ENCODE measurements at regions not wholly inside any gene's neighbourhood (a gene's known extent, or its start where the extent isn't known, plus 50 kb on each side); places are given as distances from the start of the nearest gene placed in this dataset.
"Not testable (repeated sequence)": the region's sequence is repeated elsewhere in the genome, so short reads cannot be mapped to it uniquely, and the experiment has no call there.

DNA sequence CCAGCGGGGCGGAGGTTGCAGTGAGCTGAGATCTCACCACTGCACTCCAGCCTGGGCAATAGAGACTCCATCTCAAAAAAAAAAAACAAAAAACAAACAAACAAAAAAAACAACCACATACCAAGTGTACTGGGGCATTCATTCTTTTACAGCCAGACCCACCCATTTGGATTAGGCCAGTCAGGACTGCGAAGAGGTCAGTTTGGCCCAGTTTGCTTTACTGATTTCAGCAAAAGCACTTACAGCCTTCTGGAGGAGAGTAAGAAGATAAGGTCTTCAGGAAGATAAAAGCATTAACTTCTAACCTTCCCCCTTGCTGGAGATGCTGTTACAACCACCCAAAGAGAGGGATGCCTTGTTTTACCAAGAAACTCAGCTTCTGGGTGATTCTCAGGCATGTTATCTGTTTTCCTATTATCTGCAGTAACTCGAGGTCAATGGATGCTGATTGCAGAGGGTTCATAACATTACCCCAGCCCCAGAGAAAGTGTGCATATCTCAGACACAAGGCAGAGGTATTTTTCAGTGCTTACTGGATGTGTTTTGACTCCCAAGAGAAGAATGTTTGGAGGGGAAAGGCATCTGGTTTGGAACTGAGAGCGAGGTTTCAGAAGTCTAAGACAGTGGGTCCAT, 118.9 kb downstream of the RIN2 start:
- Histone ChIP-seq H3K27ac (ENCODE audit: low read depth in 2 of 2, low read length in 1 of 2) (no peak overlapping the region), H3K4me1 (ENCODE audit: control insufficient read depth in 2 of 2, insufficient read depth in 2 of 2, low read length in 1 of 2) (no peaks in the 10 kb centered on the region), H3K4me3 (ENCODE audit: low read depth in 1 of 2, low read length in 2 of 2) (no peak overlapping the region), H3K27me3 (ENCODE audit: control insufficient read depth in 1 of 2, insufficient read depth in 2 of 2, low read length in 2 of 2) (no peaks in the 10 kb centered on the region), H3K9me3 (ENCODE audit: control insufficient read depth in 2 of 2, insufficient read depth in 1 of 2, low read depth in 1 of 2, low read length in 1 of 2) (no peaks in the 10 kb centered on the region), H3K36me3 (ENCODE audit: control insufficient read depth in 2 of 2, insufficient read depth in 2 of 2, low read length in 1 of 2) (peaks cover 0 to 6% of the 10 kb centered on the region in 2 donors)
- 83 to 89% methylated on average over 5 of the region's 5 CpGs for WGBS, 2 donors

GRCh38 chr20:19879874-19880255, 121.8 kb downstream of the RIN2 start:
- WGBS, 2 donors = 93 to 95% methylated on average over 4 of the region's 4 CpGs
- H3K4me1 ChIP-seq (ENCODE audit: control insufficient read depth in 2 of 2, insufficient read depth in 2 of 2, low read length in 1 of 2); H3K27me3 ChIP-seq (ENCODE audit: control insufficient read depth in 1 of 2, insufficient read depth in 2 of 2, low read length in 2 of 2); H3K4me3 ChIP-seq (ENCODE audit: low read depth in 1 of 2, low read length in 2 of 2); H3K27ac ChIP-seq (ENCODE audit: low read depth in 2 of 2, low read length in 1 of 2); H3K36me3 ChIP-seq (ENCODE audit: control insufficient read depth in 2 of 2, insufficient read depth in 2 of 2, low read length in 1 of 2); H3K9me3 ChIP-seq (ENCODE audit: control insufficient read depth in 2 of 2, insufficient read depth in 1 of 2, low read depth in 1 of 2, low read length in 1 of 2): not testable (repeated sequence)

GRCh38 chr20:19880256-19881079, 122.4 kb downstream of the RIN2 start:
- 83 to 86% methylated on average over 10 of the region's 10 CpGs for WGBS, 2 donors
- no peaks in the 10 kb centered on the region for H3K4me1 ChIP-seq (ENCODE audit: control insufficient read depth in 2 of 2, insufficient read depth in 2 of 2, low read length in 1 of 2)
- no peak overlapping the region for H3K4me3 ChIP-seq (ENCODE audit: low read depth in 1 of 2, low read length in 2 of 2)
- H3K36me3 ChIP-seq (ENCODE audit: control insufficient read depth in 2 of 2, insufficient read depth in 2 of 2, low read length in 1 of 2) = peaks cover 0 to 3% of the 10 kb centered on the region in 2 donors
- H3K27ac ChIP-seq (ENCODE audit: low read depth in 2 of 2, low read length in 1 of 2) = peak overlapping the region; percentile 9 to 32
- no peaks in the 10 kb centered on the region for H3K9me3 ChIP-seq (ENCODE audit: control insufficient read depth in 2 of 2, insufficient read depth in 1 of 2, low read depth in 1 of 2, low read length in 1 of 2)
- H3K27me3 ChIP-seq (ENCODE audit: control insufficient read depth in 1 of 2, insufficient read depth in 2 of 2, low read length in 2 of 2) = no peaks in the 10 kb centered on the region

DNA sequence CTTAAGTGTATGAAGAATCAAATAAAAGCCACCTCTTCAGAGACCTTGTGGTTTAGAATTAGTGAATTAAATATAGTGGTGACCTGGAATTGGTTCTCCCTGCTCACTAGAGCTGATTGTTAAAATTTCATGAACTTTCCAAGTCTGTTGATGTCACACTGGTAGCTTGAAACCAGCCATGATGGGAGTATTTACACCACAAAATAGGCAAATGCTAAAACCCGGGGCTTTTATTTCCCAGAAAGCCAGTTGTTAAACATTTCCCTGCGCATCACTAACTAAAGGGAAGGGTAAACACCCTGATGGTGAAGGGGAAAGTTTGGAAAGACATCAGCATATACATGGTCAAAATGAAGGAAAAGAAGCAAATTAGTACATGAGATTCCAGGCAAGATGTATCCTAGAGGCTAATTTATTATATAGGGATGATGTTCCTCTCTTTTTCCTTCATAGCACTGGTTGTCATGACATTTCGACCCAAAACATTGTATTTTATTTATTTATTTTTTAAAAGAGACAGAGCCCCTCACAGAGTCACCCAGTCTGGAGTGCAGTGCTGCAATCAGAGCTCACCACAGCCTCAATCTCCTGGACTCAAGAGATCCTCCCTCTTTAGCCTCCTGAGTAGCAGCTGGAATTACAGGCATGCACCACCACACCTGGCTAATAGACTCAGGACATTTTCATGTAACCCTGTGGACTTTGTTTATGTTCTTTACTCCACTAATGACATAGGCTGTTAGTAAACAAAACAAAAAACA, 123.2 kb downstream of the RIN2 start:
- 89 to 92% methylated on average over 3 of the region's 3 CpGs for whole genome bisulfite sequencing, 2 donors
- H3K27ac ChIP-seq (ENCODE audit: low read depth in 2 of 2, low read length in 1 of 2) = no peak overlapping the region
- H3K27me3 ChIP-seq (ENCODE audit: control insufficient read depth in 1 of 2, insufficient read depth in 2 of 2, low read length in 2 of 2) = no peaks in the 10 kb centered on the region
- no peaks in the 10 kb centered on the region for H3K36me3 ChIP-seq (ENCODE audit: control insufficient read depth in 2 of 2, insufficient read depth in 2 of 2, low read length in 1 of 2)
- peaks cover 4% of the 10 kb centered on the region in 2 donors for H3K4me1 ChIP-seq (ENCODE audit: control insufficient read depth in 2 of 2, insufficient read depth in 2 of 2, low read length in 1 of 2)
- no peak overlapping the region for H3K4me3 ChIP-seq (ENCODE audit: low read depth in 1 of 2, low read length in 2 of 2)
- no peaks in the 10 kb centered on the region for H3K9me3 ChIP-seq (ENCODE audit: control insufficient read depth in 2 of 2, insufficient read depth in 1 of 2, low read depth in 1 of 2, low read length in 1 of 2)

DNA sequence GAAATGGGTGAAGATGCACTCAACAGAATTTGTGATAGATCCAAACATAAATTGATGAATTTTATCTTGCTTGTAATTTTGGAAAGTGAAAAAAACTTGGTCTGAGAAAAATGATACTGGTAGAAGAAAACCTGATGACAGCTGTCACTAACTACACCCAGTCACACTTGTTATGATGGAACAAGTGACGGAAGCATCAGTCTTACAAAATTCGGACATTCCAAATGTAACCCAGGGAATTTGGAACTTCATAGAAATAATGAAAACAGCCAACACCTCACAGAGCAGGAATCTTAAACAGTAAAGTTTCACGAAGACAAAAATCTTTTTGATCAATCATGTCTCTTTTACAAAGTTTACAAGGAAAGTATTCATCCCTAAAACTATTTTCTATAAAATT, 123.9 kb downstream of the RIN2 start:
- H3K9me3 ChIP-seq (ENCODE audit: control insufficient read depth in 2 of 2, insufficient read depth in 1 of 2, low read depth in 1 of 2, low read length in 1 of 2) = no peaks in the 10 kb centered on the region
- H3K4me3 ChIP-seq (ENCODE audit: low read depth in 1 of 2, low read length in 2 of 2) = no peak overlapping the region
- H3K36me3 ChIP-seq (ENCODE audit: control insufficient read depth in 2 of 2, insufficient read depth in 2 of 2, low read length in 1 of 2) = no peaks in the 10 kb centered on the region
- 80 to 93% methylated on average over 3 of the region's 3 CpGs for WGBS, 2 donors
- no peaks in the 10 kb centered on the region for H3K27me3 ChIP-seq (ENCODE audit: control insufficient read depth in 1 of 2, insufficient read depth in 2 of 2, low read length in 2 of 2)
- peaks cover 4% of the 10 kb centered on the region in 2 donors for H3K4me1 ChIP-seq (ENCODE audit: control insufficient read depth in 2 of 2, insufficient read depth in 2 of 2, low read length in 1 of 2)
- no peak overlapping the region for H3K27ac ChIP-seq (ENCODE audit: low read depth in 2 of 2, low read length in 1 of 2)

DNA sequence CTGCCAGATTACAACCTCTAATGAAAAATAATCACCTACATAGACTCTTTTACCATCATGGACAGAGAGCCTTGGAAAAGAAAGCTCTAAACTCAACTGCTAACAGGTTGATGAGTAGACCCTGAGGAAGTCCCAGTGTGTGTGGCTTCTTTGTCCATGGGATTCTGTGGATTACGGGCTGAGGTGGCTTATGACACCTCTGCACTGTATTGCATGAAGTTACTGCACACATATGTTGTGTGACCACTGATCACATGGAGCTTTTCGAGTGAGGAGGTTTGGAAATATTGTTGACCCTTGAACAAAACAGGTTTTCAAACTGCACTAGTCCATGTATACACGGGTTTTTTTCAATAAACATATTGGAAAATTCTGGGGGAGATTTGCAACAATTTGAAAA, 124.4 kb downstream of the RIN2 start:
- H3K4me1 ChIP-seq (ENCODE audit: control insufficient read depth in 2 of 2, insufficient read depth in 2 of 2, low read length in 1 of 2) = peaks cover 4% of the 10 kb centered on the region in 2 donors
- WGBS, 2 donors = 82 to 93% methylated on average over 3 of the region's 3 CpGs
- H3K4me3 ChIP-seq (ENCODE audit: low read depth in 1 of 2, low read length in 2 of 2) = no peak overlapping the region

DNA sequence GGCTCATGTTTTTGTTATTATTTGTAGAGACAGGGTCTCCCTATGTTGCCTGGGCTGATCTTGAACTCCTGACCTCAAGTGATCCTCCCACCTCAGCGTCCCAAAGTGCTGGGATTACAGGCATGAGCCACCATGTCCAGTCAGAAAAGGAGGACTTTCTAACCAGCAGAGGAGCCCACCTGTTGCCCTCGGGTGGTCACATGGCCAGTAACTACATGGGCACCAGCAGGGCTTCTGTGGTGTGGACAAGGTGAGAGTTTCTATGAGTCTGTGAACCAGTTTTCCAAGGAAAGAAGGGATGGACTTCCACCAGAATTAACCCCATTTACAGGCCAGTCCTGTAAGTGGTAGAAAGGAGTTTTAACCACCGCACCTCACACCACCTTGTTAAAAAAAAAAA, 125.4 kb downstream of the RIN2 start:
- peaks cover 4 to 10% of the 10 kb centered on the region in 2 donors for H3K4me1 ChIP-seq (ENCODE audit: control insufficient read depth in 2 of 2, insufficient read depth in 2 of 2, low read length in 1 of 2)
- 90 to 92% methylated on average over 3 of the region's 3 CpGs for WGBS, 2 donors

More for the DNA sequence above, 124.4 kb downstream of the RIN2 start:
- no peaks in the 10 kb centered on the region for H3K27me3 ChIP-seq (ENCODE audit: control insufficient read depth in 1 of 2, insufficient read depth in 2 of 2, low read length in 2 of 2)
- H3K36me3 ChIP-seq (ENCODE audit: control insufficient read depth in 2 of 2, insufficient read depth in 2 of 2, low read length in 1 of 2) = no peaks in the 10 kb centered on the region
- no peaks in the 10 kb centered on the region for H3K9me3 ChIP-seq (ENCODE audit: control insufficient read depth in 2 of 2, insufficient read depth in 1 of 2, low read depth in 1 of 2, low read length in 1 of 2)
- H3K27ac ChIP-seq (ENCODE audit: low read depth in 2 of 2, low read length in 1 of 2) = no peak overlapping the region

DNA sequence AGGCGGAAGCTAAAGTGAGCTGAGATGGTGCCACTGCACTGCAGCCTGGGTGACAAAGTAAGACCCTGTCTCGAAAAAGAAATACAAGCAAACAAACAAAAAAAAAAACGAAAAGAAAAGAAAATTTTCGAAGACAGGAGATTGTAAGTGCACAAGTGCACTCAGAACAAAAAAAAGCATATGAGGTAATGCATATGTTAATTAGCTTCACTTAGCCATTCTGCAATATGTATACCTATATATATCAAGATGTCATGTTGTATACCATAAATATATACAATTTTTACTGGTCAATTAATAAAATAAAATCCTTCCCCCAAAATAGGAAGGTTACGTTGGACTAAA, 127.5 kb downstream of the RIN2 start:
- 29 to 56% methylated on average over 5 of the region's 5 CpGs for WGBS, 2 donors

More for the DNA sequence above, 125.4 kb downstream of the RIN2 start:
- Histone ChIP-seq H3K27me3 (ENCODE audit: control insufficient read depth in 1 of 2, insufficient read depth in 2 of 2, low read length in 2 of 2) (no peaks in the 10 kb centered on the region), H3K36me3 (ENCODE audit: control insufficient read depth in 2 of 2, insufficient read depth in 2 of 2, low read length in 1 of 2) (no peaks in the 10 kb centered on the region), H3K27ac (ENCODE audit: low read depth in 2 of 2, low read length in 1 of 2) (no peak overlapping the region), H3K4me3 (ENCODE audit: low read depth in 1 of 2, low read length in 2 of 2) (no peak overlapping the region), H3K9me3 (ENCODE audit: control insufficient read depth in 2 of 2, insufficient read depth in 1 of 2, low read depth in 1 of 2, low read length in 1 of 2) (no peaks in the 10 kb centered on the region)

GRCh38 chr20:19885939-19886660, 128.0 kb downstream of the RIN2 start:
- H3K4me3 ChIP-seq (ENCODE audit: low read depth in 1 of 2, low read length in 2 of 2) = no peak overlapping the region
- H3K4me1 ChIP-seq (ENCODE audit: control insufficient read depth in 2 of 2, insufficient read depth in 2 of 2, low read length in 1 of 2) = peaks cover 4 to 16% of the 10 kb centered on the region in 2 donors
- H3K9me3 ChIP-seq (ENCODE audit: control insufficient read depth in 2 of 2, insufficient read depth in 1 of 2, low read depth in 1 of 2, low read length in 1 of 2) = no peaks in the 10 kb centered on the region
- peak overlapping the region; percentile 81 to 82 for H3K27ac ChIP-seq (ENCODE audit: low read depth in 2 of 2, low read length in 1 of 2)
- H3K27me3 ChIP-seq (ENCODE audit: control insufficient read depth in 1 of 2, insufficient read depth in 2 of 2, low read length in 2 of 2) = no peaks in the 10 kb centered on the region
- no peaks in the 10 kb centered on the region for H3K36me3 ChIP-seq (ENCODE audit: control insufficient read depth in 2 of 2, insufficient read depth in 2 of 2, low read length in 1 of 2)
- 22 to 28% methylated on average over 16 of the region's 16 CpGs for WGBS, 2 donors

More for the DNA sequence above, 127.5 kb downstream of the RIN2 start:
- no peaks in the 10 kb centered on the region for H3K9me3 ChIP-seq (ENCODE audit: control insufficient read depth in 2 of 2, insufficient read depth in 1 of 2, low read depth in 1 of 2, low read length in 1 of 2)
- peak overlapping the region; percentile 82 for H3K27ac ChIP-seq (ENCODE audit: low read depth in 2 of 2, low read length in 1 of 2)
- no peaks in the 10 kb centered on the region for H3K27me3 ChIP-seq (ENCODE audit: control insufficient read depth in 1 of 2, insufficient read depth in 2 of 2, low read length in 2 of 2)
- no peak overlapping the region for H3K4me3 ChIP-seq (ENCODE audit: low read depth in 1 of 2, low read length in 2 of 2)
- H3K4me1 ChIP-seq (ENCODE audit: control insufficient read depth in 2 of 2, insufficient read depth in 2 of 2, low read length in 1 of 2) = peaks cover 4 to 16% of the 10 kb centered on the region in 2 donors
- H3K36me3 ChIP-seq (ENCODE audit: control insufficient read depth in 2 of 2, insufficient read depth in 2 of 2, low read length in 1 of 2) = no peaks in the 10 kb centered on the region
